HG03558 (cell line): ENCODE measurements at regions not wholly inside any gene's neighbourhood (a gene's known extent, or its start where the extent isn't known, plus 50 kb on each side); places are given as distances from the start of the nearest gene placed in this dataset.
"Not testable (repeated sequence)": the region's sequence is repeated elsewhere in the genome, so short reads cannot be mapped to it uniquely, and the experiment has no call there.

Experiments
- ATAC-seq: cut with Tn5 transposase; IDR thresholded peaks from one replicate; pipeline ENCODE4 v1.9.1; 2021; ENCODE audit warnings: moderate number of reproducible peaks; ENCODE audit not compliant: unreplicated experiment; ENCODE audit errors: extremely low read depth

GRCh38 chr9:115296831-115297565 lies 179.0 kb upstream of the TNC start:
- no peak for ATAC-seq

GRCh38 chr9:115300116-115300515 lies 182.2 kb upstream of the TNC start:
- no peak for ATAC-seq

DNA sequence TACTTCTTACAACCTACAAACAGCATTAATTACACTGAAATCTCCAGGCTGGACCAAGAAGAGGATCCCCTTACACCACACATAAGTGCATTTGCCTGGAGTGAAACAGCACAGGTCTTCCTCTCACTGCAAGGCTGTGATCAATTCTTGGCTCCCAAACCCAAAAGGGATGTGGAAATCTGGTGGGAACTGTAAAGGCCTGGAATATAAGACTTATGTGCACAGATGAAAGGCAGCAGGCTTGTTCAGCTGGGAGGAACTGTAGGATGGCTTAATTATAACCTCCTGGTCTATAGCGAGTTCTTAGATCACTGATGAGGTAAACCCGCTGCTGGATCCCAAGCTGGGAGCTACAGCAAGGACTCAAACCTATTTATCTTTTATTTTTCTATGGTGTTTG lies 182.9 kb upstream of the TNC start:
- no peak for ATAC-seq

- no peak for ATAC-seq
Observed at GRCh38 chr9:115301581-115301980, 183.6 kb upstream of the TNC start.

- ATAC-seq = no peak
Observed at GRCh38 chr9:115305543-115305942, 187.6 kb upstream of the TNC start.

GRCh38 chr9:115306865-115307264 lies 188.9 kb upstream of the TNC start:
- ATAC-seq = no peak

- no peak for ATAC-seq
Observed at GRCh38 chr9:115313545-115313944, 195.6 kb upstream of the TNC start.

DNA sequence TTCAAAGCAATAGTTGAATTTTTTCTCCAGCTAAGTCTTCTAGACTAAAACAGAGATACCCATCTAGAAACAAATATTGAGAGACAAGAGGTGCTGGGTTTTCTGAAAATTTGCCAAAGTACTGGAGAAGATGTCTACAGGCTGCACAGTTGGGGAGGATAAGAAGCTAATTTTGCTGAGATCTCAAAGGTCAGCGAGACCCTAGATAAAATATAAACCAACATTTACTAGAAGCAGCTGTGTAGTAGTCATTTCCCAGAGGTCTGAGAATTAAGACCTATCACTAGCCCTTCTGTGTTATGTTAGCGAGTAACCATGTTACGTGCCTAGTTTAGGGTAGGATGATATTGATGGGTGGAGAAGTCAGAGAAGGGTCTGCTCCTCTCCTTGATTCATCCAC lies 208.5 kb upstream of the TNC start:
- no peak for ATAC-seq

- no peak for ATAC-seq
Observed at GRCh38 chr9:115327436-115328122, 209.6 kb upstream of the TNC start.

DNA sequence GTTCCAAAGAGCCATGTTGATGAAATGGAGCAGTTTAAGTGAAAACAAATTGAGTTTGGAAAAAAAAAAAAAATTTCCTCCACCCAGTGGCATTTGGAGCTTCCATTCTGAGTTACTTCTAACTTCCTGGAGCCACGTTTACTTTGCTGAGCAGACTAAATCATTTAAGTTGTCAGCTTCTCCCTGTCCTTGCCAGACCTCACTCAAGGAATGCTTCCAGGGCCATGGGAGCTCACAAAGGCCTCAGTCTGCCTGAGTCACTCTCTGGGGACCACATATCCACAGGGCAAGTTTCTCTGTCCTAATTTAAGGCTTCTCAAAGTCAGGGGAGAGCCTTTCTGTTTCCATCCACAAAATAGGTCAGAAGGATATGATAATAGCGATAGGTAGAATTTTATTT lies 210.3 kb upstream of the TNC start:
- no peak for ATAC-seq

- ATAC-seq = no peak
Observed at GRCh38 chr9:115328677-115329076, 210.7 kb upstream of the TNC start.

- no peak for ATAC-seq
Observed at GRCh38 chr9:115333277-115334070, 215.5 kb upstream of the TNC start.

- no peak for ATAC-seq
Observed at GRCh38 chr9:115335439-115335838, 217.5 kb upstream of the TNC start.

GRCh38 chr9:115340314-115340713 lies 222.4 kb upstream of the TNC start:
- ATAC-seq = no peak

GRCh38 chr9:115341426-115341825 lies 223.5 kb upstream of the TNC start:
- ATAC-seq = no peak

DNA sequence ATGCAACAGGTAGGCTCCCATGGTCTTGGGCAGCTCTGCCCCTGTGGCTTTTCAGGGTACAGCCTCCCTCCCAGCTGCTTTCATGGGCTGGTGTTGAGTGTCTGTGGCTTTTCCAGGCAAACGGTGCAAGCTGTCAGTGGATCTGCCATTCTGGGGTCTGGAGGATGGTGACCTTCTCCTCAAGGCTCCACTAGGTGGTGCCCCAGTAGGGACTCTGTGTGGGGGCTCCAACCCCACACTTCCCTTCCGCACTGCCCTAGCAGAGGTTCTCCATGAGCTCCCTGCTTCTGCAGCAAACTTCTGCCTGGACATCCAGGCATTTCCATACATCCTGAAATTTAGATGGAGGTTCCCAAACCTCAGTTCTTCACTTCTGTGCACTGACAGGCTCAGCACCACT lies 229.8 kb upstream of the TNC start:
- not testable (repeated sequence) for ATAC-seq

DNA sequence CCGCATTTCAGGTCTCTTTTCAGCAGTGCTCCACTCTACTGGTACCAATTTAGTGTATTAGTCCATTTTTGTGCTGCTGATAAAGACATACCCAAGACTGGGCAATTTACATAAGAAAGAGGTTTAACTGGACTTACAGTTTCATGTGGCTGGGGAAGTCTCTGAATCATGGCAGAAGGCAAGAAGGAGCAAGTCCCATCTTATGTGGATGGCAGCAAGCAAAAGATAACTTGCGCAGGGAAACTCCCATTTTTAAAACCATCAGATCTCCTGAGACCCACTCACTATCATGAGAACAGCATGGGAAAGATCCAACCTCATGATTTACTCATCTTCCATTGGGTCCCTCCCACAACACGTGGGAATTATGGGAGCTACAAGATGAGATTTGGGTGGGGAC lies 231.0 kb upstream of the TNC start:
- ATAC-seq = not testable (repeated sequence)

GRCh38 chr9:115349542-115349941 lies 231.6 kb upstream of the TNC start:
- ATAC-seq = no peak

DNA sequence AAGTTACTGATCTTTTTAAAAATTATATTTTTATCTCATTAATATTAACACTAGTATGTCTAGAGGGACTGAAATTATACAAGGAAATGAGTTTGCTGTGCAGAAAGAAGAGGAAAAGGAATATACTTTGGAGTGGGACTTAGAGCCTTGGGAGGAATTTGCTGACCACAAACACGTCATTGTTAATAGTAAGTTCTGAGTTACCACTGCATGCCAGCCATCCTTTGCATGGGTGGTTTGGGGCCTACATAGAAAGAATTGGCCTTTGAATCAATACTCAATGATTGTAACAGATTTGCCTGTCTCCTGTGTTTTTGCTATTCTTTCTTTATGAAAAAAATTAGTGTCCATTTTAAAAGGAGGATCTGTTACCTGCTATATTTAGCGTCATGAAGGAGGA lies 232.6 kb upstream of the TNC start:
- no peak for ATAC-seq

- ATAC-seq = no peak
Observed at GRCh38 chr9:115353681-115354080, 235.7 kb upstream of the TNC start.

DNA sequence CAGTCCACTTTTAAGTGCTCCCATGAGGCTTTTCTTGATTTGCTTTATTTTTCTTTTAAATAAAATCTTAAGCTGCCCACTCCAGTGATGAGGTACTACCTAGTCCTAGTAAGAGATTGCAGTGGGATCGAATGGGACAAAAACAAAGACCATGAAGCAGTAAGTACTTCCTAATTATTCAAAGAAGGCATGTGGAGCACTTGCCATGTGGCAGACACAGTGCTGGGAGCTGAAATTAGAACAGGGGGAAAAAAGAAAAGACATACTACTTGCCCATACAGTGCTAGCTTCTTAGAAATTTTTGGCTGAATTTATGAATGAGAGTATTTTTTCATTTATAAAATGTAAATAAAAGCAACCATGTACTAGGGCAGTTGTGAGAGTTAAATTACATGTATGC lies 239.9 kb upstream of the TNC start:
- ATAC-seq = no peak
